HepG2 (cell line): ENCODE measurements at regions not wholly inside any gene's neighbourhood (a gene's known extent, or its start where the extent isn't known, plus 50 kb on each side); places are given as distances from the start of the nearest gene placed in this dataset.

Experiments
- CEBPB ChIP-seq: IDR thresholded peaks from 2 replicates; pipeline ENCODE4 v1.6.1; 2011; ENCODE audit warnings: low read depth, low read length, improper control_type of control experiment, borderline replicate concordance
- HDAC1 ChIP-seq: sonication (generic); formaldehyde crosslinking; IDR thresholded peaks from 2 replicates; pipeline ENCODE4 v1.5.1; 2020; ENCODE audit warnings: mild to moderate bottlenecking, missing genetic modification reagents
- POLR2A ChIP-seq, 2 experiments: IDR thresholded peaks; 2 replicates each; pipeline ENCODE4 v1.6.1; 2011; ENCODE audit warnings: low read depth in 2 of 2, low read length in 2 of 2, mild to moderate bottlenecking in 1 of 2, moderate library complexity in 1 of 2; ENCODE audit not compliant: insufficient read depth in 1 of 2
- RBM39 ChIP-seq: fragments of 200-400 bp; formaldehyde crosslinking; IDR thresholded peaks from one replicate; pipeline ENCODE4 v1.6.1; 2018; ENCODE audit warnings: antibody characterized with exemption, mild to moderate bottlenecking, low read depth, low read length; ENCODE audit not compliant: poor library complexity, severe bottlenecking
- THAP11 ChIP-seq: IDR thresholded peaks from 2 replicates; pipeline ENCODE4 v1.6.1; 2016; ENCODE audit warnings: missing biosample characterization, missing genetic modification reagents
- ZNF335 ChIP-seq: sonication (generic); formaldehyde crosslinking; IDR thresholded peaks from 2 replicates; pipeline ENCODE4 v1.4.0; 2020; ENCODE audit warnings: missing genetic modification reagents
- TF ChIP-seq, protein P1 (sequence below): sonication (generic); formaldehyde crosslinking; IDR thresholded peaks from 2 replicates; pipeline ENCODE4 v1.5.0; 2020; ENCODE audit warnings: mild to moderate bottlenecking, missing genetic modification reagents, moderate library complexity

GRCh38 chr13:28550091-28550490 is 55.2 kb upstream of the FLT1 start:
- no peak for TF ChIP-seq RBM39
- no peak for TF ChIP-seq THAP11 (CRISPR knock-in tag)
- TF ChIP-seq, protein P1, sequence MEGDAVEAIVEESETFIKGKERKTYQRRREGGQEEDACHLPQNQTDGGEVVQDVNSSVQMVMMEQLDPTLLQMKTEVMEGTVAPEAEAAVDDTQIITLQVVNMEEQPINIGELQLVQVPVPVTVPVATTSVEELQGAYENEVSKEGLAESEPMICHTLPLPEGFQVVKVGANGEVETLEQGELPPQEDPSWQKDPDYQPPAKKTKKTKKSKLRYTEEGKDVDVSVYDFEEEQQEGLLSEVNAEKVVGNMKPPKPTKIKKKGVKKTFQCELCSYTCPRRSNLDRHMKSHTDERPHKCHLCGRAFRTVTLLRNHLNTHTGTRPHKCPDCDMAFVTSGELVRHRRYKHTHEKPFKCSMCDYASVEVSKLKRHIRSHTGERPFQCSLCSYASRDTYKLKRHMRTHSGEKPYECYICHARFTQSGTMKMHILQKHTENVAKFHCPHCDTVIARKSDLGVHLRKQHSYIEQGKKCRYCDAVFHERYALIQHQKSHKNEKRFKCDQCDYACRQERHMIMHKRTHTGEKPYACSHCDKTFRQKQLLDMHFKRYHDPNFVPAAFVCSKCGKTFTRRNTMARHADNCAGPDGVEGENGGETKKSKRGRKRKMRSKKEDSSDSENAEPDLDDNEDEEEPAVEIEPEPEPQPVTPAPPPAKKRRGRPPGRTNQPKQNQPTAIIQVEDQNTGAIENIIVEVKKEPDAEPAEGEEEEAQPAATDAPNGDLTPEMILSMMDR (CRISPR knock-in tag): no peak
- no peak for TF ChIP-seq ZNF335
- no peak for TF ChIP-seq POLR2A (IDR thresholded peaks at IDR 0.05; ENCODE audit: insufficient read depth in 1 of 2, low read depth in 2 of 2, low read length in 2 of 2)
- no peak for TF ChIP-seq CEBPB
- TF ChIP-seq HDAC1 (CRISPR knock-in tag): no peak
